PC-9 (cell line): ENCODE measurements at regions not wholly inside any gene's neighbourhood (a gene's known extent, or its start where the extent isn't known, plus 50 kb on each side); places are given as distances from the start of the nearest gene placed in this dataset.

Experiments
- BruUV-seq: library from RNA; stranded (reverse); fragments of 400-500 nt; replicated peaks from 2 replicates; lab custom pipeline; 2021; lab: Mats Ljungman, UMichigan
- CTCF ChIA-PET: fragments of 300-600 bp; sonication (Branson Sonifier 250); formaldehyde crosslinking; loops from one replicate; lab custom pipeline; 2022; ENCODE audit warnings: antibody characterized with exemption; lab: Charles Lee
- POLR2A ChIA-PET: fragments of 300-600 bp; sonication (Branson Sonifier 250); formaldehyde crosslinking; loops from one replicate; lab custom pipeline; 2022; ENCODE audit warnings: antibody characterized with exemption; ENCODE audit not compliant: unreplicated experiment; lab: Charles Lee
- DNase-seq, 2 experiments: peaks; one replicate each; pipeline versions ENCODE4 v3.0.0 to v3.0.0-alpha.2; 2015 to 2022; ENCODE audit warnings: mixed read lengths in 1 of 2
- H2AFZ ChIP-seq: fragments of 200-600 bp; sonication (generic); 2 replicates; pipeline ENCODE4 v1.8.1; 2017; ENCODE audit warnings: antibody characterized with exemption
- H3F3A ChIP-seq: fragments of 200-600 bp; sonication (generic); 2 replicates; pipeline ENCODE4 v1.8.1; 2017; ENCODE audit warnings: antibody characterized with exemption, mild to moderate bottlenecking, low read depth; ENCODE audit not compliant: insufficient read depth
- H3K27ac ChIP-seq: fragments of 200-600 bp; sonication (generic); 2 replicates; pipeline ENCODE4 v1.6.1; 2016; ENCODE audit warnings: mixed run types
- H3K27me3 ChIP-seq: fragments of 200-600 bp; sonication (generic); 2 replicates; pipeline ENCODE4 v1.6.1; 2016; ENCODE audit warnings: low read depth, mixed run types; ENCODE audit not compliant: insufficient read depth
- H3K36me3 ChIP-seq: fragments of 200-600 bp; sonication (generic); 2 replicates; pipeline ENCODE4 v1.6.1; 2016; ENCODE audit warnings: low read depth, mixed run types
- H3K4me1 ChIP-seq: fragments of 200-600 bp; sonication (generic); replicated peaks from 2 replicates; pipeline ENCODE4 v1.6.1; 2016; ENCODE audit warnings: mixed run types; ENCODE audit not compliant: insufficient read depth
- H3K4me2 ChIP-seq: fragments of 200-600 bp; sonication (generic); 2 replicates; pipeline ENCODE4 v1.6.1; 2017; ENCODE audit warnings: mixed run types
- H3K4me3 ChIP-seq: fragments of 200-600 bp; sonication (generic); 2 replicates; pipeline ENCODE4 v1.6.1; 2016; ENCODE audit warnings: mixed run types
- H3K79me2 ChIP-seq: fragments of 200-600 bp; sonication (generic); 2 replicates; pipeline ENCODE4 v1.6.1; 2017; ENCODE audit warnings: low read depth, mixed run types
- H3K9me2 ChIP-seq: fragments of 200-600 bp; sonication (generic); 2 replicates; pipeline ENCODE4 v1.8.1; 2017; ENCODE audit warnings: mild to moderate bottlenecking; ENCODE audit not compliant: insufficient read depth
- H3K9me3 ChIP-seq: fragments of 200-600 bp; sonication (generic); 2 replicates; pipeline ENCODE4 v1.8.1; 2016; ENCODE audit warnings: low read depth; ENCODE audit not compliant: insufficient read depth
- H4K20me1 ChIP-seq: fragments of 200-600 bp; sonication (generic); 2 replicates; pipeline ENCODE4 v1.8.1; 2017; ENCODE audit not compliant: insufficient read depth
- CTCF ChIP-seq: fragments of 200-600 bp; sonication (generic); conservative IDR thresholded peaks from 2 replicates; pipeline ENCODE4 v1.6.1; 2017; ENCODE audit warnings: mixed run types, antibody characterized with exemption, mild to moderate bottlenecking, moderate library complexity
- EZH2 ChIP-seq: fragments of 200-600 bp; sonication (generic); IDR thresholded peaks from 2 replicates; pipeline ENCODE4 v1.8.0; 2017; ENCODE audit warnings: antibody characterized with exemption, low read depth
- intact Hi-C: fragments of 100-400 bp; cut with micrococcal nuclease; formaldehyde crosslinking; loops from one replicate; pipeline ENCODE4 v1.10.0; 2022; ENCODE audit not compliant: unreplicated experiment

DNA sequence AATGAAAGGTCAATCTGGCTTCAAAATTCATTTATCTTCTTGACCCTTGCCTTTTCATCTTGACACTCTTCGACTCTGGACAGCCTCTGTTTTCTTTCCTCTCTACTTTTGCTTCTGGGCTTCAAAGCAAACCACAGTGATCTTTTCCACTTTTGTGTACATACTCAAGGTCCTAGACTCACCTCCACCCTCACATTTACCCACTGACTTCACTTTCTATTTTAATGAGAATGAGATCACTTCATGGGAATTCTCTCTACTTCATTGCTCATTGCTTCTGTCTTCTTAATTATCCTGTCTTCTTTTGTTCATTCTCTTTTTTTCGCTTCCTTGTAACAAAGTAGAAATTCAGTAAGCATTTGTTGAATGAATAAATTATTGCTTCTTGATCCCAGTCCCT, 330.1 kb upstream of the HAND2 start:
- Histone ChIP-seq H3K79me2 (no peaks in the 10 kb centered on the region), H3K4me3 (no peak overlapping the region), H3K27ac (no peak overlapping the region), H3K4me1 (no peaks in the 10 kb centered on the region), H4K20me1 (no peaks in the 10 kb centered on the region), H2AFZ (no peak overlapping the region), H3K9me3 (no peaks in the 10 kb centered on the region), H3K27me3 (no peaks in the 10 kb centered on the region), H3K9me2 (no peaks in the 10 kb centered on the region), H3K4me2 (no peak overlapping the region), H3F3A (no peaks in the 10 kb centered on the region), H3K36me3 (no peaks in the 10 kb centered on the region)
- no TSS peak for BruUV-seq
- POLR2A ChIA-PET: no interaction called here
- no peak for TF ChIP-seq CTCF
- no peak for TF ChIP-seq EZH2
- intact Hi-C loops: no loop called here
- no peak for DNase-seq
- CTCF ChIA-PET: no interaction called here

DNA sequence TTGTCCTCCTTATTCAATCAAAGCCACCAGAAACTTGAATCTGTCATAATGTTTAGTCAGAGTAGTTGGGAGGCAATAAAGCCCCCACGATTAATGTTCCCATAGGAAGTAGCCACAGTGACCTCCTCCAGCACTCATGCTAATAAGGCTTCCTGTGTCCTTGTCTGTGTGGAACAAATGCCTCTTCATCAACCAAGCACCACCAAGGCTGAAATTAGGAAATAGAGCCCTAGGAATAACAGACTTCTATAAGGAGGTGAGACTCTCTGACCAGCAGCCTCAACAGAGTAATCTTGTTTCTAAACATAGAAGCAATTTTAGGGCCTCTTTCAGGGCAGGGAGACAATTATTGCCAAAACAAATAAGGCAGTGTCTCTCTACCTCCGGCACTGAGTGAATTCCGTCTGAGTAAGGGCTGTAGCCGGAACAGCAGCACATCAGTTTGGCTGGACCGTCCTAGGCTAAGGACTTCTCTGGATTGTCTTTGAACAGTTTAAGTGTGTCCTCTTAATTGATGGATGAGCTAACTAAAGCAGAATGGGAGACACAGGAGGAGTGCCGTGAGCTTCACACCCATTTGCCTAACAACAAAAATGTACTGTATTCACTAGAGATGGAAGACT, 329.2 kb upstream of the HAND2 start:
- Histone ChIP-seq H3K27ac (no peak overlapping the region), H3K9me3 (no peaks in the 10 kb centered on the region), H4K20me1 (no peaks in the 10 kb centered on the region), H3K9me2 (no peaks in the 10 kb centered on the region), H3K4me1 (no peaks in the 10 kb centered on the region), H3F3A (no peaks in the 10 kb centered on the region), H3K79me2 (no peaks in the 10 kb centered on the region), H2AFZ (no peak overlapping the region), H3K4me3 (no peak overlapping the region), H3K36me3 (no peaks in the 10 kb centered on the region), H3K4me2 (no peak overlapping the region), H3K27me3 (no peaks in the 10 kb centered on the region)
- no peak for TF ChIP-seq CTCF
- no peak for TF ChIP-seq EZH2
- intact Hi-C loops: no loop called here
- BruUV-seq: no TSS peak
- CTCF ChIA-PET: no interaction called here
- DNase-seq: no peak
- POLR2A ChIA-PET: no interaction called here

DNA sequence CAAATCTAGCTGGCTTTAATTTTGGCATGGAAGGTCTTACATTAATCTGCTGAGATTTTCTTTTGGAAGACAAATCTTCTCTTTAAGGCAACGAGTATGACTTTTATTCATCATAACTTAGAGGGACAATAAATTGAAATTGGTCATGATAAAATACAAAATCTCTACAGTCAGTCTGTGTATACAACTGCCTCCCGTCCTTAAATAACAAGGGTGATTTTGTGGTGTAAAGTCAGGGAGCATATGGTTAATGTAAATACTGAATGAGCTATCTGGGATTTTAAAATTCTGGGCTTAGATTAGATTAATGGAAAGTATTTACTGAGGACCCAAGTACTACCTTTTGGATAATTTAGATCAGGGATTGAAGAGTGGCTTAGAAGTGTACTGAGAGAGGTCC, 328.4 kb upstream of the HAND2 start:
- H3K4me3 ChIP-seq: no peak overlapping the region
- no peaks in the 10 kb centered on the region for H3K9me3 ChIP-seq
- no TSS peak for BruUV-seq
- H3F3A ChIP-seq: no peaks in the 10 kb centered on the region
- no peak for DNase-seq
- no peak overlapping the region for H2AFZ ChIP-seq
- no peaks in the 10 kb centered on the region for H3K4me1 ChIP-seq
- H4K20me1 ChIP-seq: no peaks in the 10 kb centered on the region
- intact Hi-C loops: no loop called here
- no peak overlapping the region for H3K4me2 ChIP-seq
- no peak overlapping the region for H3K27ac ChIP-seq
- CTCF ChIA-PET: no interaction called here
- H3K79me2 ChIP-seq: no peaks in the 10 kb centered on the region
- no peaks in the 10 kb centered on the region for H3K9me2 ChIP-seq
- POLR2A ChIA-PET: no interaction called here
- H3K36me3 ChIP-seq: no peaks in the 10 kb centered on the region
- H3K27me3 ChIP-seq: no peaks in the 10 kb centered on the region
- no peak for TF ChIP-seq CTCF
- no peak for TF ChIP-seq EZH2
